GM11168 (cell line): ENCODE measurements at regions not wholly inside any gene's neighbourhood (a gene's known extent, or its start where the extent isn't known, plus 50 kb on each side); places are given as distances from the start of the nearest gene placed in this dataset.

Source experiments
- in situ Hi-C: fragments of 300-500 bp; cut with MboI; formaldehyde crosslinking; loops from one replicate; pipeline ENCODE4 v1.12.0; 2022; ENCODE audit warnings: low sequenced_read_pairs; ENCODE audit not compliant: unreplicated experiment

DNA sequence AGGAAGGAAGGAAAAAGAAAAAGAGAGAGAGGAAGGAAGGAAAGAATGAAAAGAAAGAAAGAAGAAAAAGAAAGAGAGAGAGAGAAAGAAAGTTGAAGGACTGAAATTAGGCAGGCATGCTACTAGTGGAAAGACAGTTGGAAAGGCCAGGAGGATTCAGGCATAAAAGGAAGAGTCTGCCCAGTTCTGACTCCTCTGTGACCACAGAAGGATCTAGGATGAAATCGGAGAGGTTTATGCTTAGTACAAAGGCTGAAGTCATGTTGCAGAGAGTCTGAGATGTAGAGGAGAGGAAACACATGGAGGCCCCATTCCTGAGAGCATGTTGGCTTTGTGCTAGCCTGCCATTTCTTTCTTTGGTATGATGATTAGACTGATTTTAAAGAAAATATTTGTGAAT, 246.5 kb upstream of the ARGLU1 start:
- in situ Hi-C loops, result no loop called here

DNA sequence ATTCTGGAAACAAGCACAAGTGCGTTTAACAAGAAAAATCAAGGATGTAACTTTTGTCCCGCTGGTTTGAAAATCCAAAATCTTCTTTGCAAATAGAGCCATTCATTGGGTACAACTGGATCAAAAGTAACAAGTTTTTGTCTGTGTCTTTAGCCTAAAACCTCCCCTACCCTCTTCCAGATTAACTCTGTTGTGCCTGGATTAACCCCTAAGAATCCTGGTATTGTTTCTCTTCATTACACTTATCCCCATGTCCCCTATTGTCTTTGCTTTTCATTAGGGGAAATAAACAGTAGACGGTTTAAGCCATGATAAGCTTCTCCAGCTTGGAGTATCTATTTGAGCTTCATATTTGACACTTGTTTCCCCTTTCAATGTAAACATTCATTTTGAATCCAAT, 242.1 kb upstream of the ARGLU1 start:
- in situ Hi-C loops, result no loop called here

DNA sequence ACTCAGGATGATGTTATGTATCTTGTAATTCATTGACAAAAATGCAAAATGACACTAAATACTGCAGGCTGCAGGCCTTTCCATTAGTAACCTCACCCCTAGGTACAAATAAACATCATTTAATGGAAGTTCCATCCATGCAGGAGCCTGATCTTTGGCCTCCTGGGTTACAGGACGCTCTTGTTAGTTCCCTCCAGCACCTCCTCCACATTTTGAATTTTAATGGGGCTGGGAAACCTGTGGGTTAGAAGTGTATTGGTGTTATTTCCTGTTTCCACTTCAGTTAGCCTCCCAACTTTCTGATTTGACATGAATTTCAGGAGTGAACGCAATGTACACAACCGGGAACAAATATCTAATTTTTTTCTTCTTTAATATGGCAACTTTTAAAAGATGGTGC, 237.1 kb upstream of the ARGLU1 start:
- in situ Hi-C loops, result no loop called here

DNA sequence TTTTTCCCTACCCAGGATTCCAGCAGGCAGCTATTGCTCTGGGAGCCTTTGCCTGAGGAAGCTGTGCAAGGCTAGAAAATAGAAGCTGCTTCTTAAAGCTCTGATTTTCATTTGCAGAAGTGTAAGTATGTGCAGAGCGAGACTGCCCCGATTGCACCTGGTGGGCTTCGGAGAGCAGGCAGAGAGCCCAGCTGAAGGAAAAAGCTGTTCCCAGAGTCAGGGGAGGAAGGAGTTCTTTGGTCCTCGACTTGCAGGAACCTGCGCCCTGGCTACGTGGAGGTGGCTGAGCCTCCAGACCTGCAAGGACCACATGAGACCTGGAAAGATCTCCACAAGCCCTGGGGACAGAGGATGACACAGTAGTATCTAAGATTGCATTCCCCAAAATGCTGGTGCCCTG, 235.0 kb upstream of the ARGLU1 start:
- in situ Hi-C loops, result no loop called here

DNA sequence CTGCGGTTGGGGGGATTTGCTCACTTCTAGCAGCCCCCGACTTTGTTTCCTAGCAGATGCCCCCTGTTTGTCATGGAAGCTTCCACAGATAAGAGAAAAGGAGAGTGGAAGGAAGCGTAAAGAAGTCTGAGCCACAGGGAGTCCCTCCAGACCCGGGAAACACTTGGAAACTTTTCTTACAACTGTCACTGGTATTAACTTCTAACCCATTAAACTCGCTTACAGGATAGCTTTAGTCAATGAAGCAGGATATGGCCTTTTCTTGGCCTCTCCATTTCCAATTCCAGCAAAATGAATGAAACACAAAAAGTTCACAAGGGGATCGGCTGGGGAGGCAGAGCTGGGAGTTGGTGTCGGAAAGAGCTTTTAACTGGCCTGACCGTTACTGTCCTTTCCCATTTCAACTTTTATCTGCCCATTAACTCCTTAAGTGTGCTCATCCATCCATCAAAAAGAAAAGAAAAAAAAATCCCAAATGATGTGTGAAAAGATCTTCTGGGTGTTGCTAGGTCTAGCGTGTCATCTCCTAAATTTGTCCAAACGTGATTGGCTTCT, 231.9 kb upstream of the ARGLU1 start:
- in situ Hi-C loops, result no loop called here

DNA sequence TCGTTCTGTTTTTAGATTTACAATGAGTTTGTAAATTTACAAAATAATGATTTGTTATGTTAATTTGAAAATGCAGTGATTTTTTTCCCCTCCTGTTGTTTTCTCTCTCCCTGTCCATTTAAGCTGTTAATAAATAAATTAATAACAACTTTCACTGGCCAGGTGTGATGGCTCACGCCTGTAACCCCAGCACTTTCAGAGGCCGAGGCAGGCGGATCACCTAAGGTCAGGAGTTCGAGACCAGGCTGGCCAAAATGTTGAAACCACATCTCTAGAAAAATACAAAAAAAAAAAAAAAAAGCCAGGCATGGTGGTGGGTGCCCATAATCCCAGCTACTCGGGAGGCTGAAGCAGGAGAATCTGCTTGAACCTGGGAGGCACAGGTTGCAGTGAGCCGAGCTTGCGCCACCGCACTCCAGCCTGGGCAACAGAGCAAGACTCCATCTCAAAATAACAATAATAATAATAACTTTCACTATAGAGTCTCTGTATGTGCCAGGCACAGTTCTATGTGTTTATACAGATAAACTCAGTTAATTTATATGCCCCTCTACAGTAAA, 229.2 kb upstream of the ARGLU1 start:
- in situ Hi-C loops, result no loop called here

DNA sequence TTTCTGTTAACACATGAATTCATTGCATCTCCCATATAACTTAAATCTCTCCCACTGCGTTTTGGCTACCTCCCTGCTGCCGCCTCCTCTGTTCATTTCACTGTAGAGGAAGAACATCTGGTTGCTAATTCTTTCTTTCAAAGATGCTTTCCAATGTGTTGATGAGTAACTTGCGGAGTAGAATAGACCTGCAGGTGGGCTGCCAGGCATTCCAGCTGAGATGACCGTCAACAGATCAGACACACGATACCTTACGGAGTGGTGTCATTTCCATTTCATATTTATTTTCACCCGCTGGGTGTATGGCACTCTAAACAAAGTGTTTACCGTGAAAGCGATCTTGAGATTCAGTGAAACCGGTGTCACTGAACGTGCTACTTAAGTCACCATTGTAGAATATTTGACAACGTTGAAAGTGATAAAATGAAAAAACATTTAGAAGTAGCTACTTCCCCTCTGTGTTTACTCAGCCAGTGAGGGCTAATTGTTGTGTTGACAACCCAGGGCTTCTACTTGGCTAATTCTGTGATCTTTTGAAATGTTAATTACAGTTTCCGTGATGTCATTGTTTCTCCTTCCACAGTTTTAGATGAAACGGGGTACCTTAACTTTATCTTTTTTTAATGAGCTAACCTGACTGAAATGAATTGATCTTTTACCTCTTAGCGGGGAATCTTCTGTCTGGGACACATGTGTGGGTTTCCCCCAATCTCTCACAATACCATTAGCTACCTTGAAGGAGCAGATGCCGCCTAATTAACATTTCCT, 228.5 kb upstream of the ARGLU1 start:
- in situ Hi-C loops, result no loop called here

DNA sequence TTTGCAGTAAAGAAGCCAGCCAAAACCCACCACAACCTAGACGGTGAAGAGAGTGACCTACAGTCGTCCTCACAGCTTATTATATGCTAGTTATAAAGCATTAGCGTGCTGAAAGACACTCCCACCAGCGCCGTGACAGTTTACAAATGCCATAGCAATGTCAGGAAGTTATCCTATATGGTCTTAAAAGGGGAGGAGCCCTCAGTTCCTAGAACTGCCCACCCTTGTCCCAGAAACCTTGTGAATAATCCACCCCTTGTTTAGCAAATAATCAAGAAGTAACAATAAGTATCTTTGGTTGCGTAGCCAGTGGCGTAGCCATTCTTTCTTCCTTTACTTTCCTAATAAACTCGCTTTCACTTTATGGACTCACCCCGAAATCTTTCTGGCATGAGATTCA, 227.9 kb upstream of the ARGLU1 start:
- in situ Hi-C loops, result no loop called here

DNA sequence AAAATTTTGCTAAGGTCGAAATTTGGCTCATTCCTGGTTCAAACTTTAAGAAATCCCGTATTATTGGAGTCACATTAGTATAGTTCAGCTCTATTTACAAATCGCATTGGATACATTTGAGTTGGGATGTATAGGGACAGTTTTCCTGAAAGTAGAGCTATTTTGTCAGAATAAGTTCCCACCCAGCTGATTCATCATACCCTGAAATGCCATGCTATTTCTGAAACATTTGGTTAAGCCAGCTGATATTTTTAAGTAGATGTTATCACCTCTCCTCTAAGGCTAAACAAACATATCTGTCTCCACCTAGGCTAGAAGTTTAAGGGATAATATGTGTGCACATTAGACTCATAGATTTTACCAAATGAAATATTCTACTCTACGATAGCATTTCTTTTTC, 226.2 kb upstream of the ARGLU1 start:
- in situ Hi-C loops, result no loop called here

DNA sequence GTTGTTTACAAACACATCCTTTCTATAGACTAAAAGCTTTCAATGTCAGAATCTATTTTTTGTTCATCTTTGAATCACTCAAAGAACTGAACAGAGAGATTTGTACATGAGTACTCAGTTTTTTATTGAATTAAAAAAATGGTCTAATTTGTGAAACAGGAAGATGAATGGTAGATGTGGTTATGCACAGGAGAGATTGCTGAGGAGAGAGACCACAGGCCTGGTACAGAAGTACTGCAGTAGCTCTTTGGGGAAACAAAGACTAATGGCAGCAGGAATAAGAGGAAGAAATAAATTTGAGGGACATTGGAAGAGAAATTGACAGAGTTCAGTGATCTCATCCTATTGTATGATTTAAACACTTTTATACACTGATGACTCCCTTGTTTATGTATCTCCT, 222.0 kb upstream of the ARGLU1 start:
- in situ Hi-C loops, result no loop called here

DNA sequence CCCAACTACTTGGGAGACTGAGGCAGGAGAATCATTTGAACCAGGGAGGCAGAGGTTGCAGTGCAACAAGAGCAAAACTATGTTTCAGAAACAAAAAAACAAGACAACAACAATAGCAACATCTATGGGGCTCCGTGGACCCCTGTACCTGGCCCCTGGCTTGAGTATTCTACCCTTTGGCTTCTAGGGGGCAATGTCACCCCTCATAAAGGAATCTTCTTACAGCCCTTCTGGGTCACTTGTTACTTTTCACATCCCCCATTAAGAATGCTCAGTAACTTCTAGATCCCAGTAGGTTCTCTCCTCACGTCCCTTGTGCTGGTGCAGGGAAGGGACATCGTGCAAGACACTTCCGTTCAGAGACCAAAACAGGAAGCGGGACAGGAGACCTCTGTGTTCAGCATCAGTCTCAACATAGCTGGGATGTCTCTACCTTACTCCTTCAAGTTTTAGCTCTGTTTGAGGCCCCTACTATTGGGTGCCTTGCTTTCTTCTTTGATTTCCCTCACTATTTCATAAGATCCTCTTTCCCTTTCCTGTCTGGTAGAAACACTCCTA, 218.1 kb upstream of the ARGLU1 start:
- in situ Hi-C loops, result no loop called here

DNA sequence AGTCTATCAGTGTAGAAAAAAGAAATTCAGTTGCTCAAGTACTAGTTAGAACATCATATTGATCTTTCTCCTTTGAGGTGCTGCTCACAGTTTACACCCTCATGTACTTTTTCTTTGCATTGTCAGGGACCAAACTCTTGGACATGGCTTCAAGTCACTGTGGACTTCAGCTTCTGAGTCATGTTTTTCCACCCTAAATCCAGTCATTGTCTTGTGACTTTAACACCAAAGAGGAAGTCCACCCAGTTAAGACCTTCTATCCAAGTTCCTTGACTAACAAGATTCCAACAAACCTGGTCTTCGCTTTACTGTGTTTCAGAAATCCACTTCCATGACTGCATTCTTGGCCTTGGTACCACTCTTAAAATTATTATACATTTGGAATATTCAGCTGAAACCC, 206.7 kb upstream of the ARGLU1 start:
- in situ Hi-C loops, result no loop called here

DNA sequence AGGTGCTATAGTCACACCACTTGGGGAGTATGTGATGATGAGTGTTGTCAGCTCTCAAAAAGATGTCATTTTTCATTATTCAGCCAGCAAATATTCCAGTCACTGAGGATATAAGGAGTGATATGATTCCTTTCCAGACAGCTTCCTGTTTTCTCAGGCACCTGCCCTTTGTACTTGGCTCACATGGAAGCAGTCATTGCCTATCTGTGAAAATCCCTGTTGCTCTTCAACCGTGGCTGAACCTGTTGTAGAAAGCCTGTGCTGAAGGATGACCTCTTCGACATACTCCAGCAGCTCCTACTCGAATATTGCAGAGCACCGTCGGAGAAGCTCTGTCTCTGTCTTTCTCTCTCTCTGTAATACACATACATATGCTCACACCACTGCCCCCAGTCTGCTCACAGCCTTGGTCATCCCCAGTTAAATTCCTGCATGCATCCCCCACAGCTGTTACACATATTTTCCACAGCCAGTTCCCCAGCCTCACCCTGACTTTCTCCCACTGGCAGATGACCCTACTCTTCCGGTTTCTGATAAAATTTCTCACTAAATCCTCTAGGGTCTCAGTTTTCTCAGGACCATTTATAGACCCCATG, 204.2 kb upstream of the ARGLU1 start:
- in situ Hi-C loops, result no loop called here

DNA sequence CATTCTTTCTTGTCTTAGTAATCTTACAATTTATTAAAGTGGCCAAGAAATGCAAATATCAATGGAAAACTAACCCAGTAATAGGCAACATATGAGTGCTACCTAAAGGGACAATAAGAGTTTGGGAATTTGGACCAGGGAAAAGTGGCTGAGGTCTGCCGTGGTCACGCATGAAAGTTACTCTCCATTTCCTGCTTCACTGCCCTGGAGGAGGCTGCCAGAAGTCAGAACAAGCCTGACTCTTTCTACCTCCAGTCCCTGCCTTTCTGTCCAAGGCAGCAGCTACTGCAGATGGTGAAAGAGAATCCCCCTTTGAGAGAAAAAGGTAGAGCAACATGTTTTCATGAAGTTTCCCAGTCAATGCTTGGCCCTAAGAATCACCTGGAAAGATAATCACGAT, 201.1 kb upstream of the ARGLU1 start:
- in situ Hi-C loops, result no loop called here

DNA sequence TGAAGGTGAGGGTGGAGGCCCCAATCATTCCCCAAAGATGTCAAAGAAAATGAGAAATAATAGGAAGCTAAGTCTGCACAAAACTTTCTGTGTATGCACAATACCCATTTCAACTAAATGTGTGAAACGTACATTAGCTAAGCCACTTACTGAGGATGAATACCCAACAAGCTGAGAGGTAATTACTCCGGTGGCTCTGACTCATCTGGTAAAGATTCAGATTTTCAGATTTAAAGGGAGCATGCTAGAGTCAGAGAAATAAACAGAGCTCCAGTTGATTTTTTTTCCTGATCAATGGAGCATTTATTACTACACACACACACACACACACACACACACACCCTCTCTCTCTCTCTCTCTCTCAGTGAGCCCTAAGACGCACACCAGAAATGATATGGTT, 194.8 kb upstream of the ARGLU1 start:
- in situ Hi-C loops, result no loop called here

DNA sequence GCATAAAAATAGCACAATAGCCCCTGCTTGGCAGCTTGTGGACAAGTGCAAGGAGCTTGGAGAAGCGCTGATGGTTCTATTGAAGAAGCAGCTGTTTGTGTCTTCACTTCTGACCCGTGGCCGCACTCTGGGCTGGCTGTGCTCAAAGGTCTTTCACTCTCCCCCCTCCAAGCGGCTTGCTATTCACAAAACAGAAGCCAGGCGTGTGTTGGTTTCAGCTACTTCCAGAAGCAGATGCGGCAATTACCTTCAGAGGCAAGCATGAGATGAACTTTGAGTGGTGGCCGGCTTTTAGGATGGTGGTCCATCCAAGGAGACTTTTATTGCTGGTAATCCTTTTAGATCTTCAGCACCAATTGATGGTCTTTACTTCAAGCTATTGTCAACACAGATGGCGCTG, 188.5 kb upstream of the ARGLU1 start:
- in situ Hi-C loops, result no loop called here

DNA sequence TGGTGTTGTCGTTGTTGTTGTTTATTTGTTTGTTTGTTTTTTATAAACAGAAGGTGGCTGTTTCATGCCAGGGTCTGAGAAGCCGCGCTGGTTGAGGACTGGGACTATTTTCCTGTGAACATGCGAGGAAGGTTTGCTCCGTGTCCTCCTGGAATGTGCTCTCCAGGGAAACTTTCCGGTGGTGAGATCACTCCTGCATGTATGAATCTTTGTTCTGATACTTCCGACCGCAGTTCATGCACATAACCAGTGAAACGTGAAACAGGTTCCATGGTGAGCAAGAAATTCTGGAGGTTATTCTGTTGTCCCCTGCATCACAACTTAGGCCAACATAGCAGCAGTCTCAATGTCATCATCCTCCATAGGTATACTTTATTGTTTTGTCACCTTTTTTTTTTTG, 187.6 kb upstream of the ARGLU1 start:
- in situ Hi-C loops, result no loop called here

DNA sequence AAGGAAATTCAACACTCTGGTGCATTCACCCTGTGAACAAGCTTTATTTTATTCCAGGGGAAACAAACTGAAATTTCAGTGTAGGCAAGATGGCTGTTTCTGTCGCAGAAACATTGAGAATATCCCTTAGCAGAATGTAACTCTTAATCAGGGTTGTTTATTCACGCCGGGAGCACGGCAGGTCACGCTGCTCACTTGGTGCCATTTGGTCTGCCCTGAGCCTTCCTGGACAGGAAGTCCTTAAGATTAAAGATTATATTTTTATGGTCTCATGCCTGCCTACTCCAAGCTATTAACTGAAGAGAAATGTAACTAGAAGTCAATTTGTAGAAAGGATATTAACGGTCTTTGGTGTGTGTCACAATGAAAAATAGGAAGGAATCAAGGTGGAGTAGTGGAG, 185.3 kb upstream of the ARGLU1 start:
- in situ Hi-C loops, result no loop called here

DNA sequence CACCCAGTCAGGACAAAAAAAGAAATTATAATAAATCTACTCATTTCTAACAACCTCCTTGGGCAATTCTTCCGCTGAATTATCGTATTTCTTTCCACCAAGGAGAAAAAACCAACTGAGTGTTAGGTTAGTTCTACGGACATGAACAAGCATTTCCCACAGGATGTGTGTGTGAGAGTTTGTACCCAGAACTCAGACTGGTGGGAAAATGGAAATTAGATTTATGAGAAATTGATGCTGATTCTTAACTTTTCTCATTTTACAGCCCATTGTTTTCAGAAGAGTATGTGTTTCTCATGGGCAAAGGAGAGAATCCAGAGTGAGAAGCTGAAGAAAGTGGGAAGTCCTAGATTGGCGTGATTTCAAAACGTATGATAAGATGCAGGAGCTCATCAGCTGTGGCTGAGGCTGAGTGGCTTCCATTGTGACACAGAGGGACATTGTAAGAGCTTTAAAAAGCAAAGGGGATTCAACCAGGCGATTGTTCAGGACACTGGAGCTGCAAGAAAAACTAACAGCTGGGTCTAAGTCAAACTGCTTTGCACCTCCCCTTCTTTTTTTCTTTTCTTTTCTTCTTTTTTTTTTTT, 184.7 kb upstream of the ARGLU1 start:
- in situ Hi-C loops, result no loop called here

DNA sequence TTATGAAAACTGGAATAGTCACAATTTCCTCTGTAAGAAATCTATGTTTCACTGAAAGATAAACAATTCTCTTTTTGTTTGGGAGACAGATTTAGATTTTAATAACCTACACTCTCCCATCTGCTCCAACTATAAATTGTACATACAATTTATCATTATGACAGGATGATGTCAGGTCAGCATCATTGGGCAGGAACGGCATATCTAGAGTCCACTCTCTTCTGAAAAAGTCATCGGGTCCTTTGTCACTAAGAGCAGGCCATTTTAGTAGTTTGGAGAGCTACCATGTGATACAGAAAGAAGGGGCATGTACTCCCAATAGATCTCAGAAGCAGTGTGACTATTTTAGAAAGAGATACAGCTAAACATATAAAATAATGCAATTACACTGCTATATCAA, 180.8 kb upstream of the ARGLU1 start:
- in situ Hi-C loops, result no loop called here

DNA sequence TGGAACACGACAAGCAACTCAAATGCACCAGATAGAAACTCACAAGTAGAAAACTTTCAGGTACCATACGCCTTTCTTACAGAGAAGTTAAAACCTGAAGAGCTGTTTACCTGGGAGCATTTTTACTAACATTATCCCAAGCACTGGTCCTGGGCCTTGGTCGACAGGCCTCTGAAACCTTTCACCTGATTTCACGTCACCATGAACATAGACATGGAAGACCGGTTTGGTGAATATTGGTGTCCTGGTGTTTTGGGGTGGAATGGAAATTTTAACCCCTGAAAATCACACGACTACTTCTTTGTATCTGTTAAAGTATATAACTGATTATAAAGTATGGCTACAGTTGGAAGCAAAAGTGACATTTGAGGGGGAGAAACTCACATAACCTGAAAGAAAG, 176.6 kb upstream of the ARGLU1 start:
- in situ Hi-C loops, result no loop called here
